Loucy (cell line): ENCODE measurements at regions not wholly inside any gene's neighbourhood (a gene's known extent, or its start where the extent isn't known, plus 50 kb on each side); places are given as distances from the start of the nearest gene placed in this dataset.

Experiments used
- H2AFZ ChIP-seq: fragments of 200-600 bp; sonication (generic); 2 replicates; pipeline ENCODE4 v1.6.0; 2016; ENCODE audit warnings: antibody characterized with exemption, mild to moderate bottlenecking, low read length, moderate library complexity
- H3F3A ChIP-seq: fragments of 200-600 bp; 2 replicates; pipeline ENCODE4 v1.6.0; 2016; ENCODE audit warnings: antibody characterized with exemption, low read depth, mild to moderate bottlenecking
- H3K27me3 ChIP-seq: fragments of 200-600 bp; sonication (generic); 2 replicates; pipeline ENCODE4 v1.6.1; 2014; ENCODE audit warnings: low read length, mild to moderate bottlenecking; ENCODE audit not compliant: insufficient read depth, poor library complexity, severe bottlenecking
- H3K36me3 ChIP-seq: fragments of 200-600 bp; sonication (generic); 2 replicates; pipeline ENCODE4 v1.6.1; 2016; ENCODE audit warnings: low read length; ENCODE audit not compliant: insufficient read depth
- H3K4me1 ChIP-seq: fragments of 200-600 bp; sonication (generic); 2 replicates; pipeline ENCODE4 v1.5.1; 2014; ENCODE audit warnings: low read length, mild to moderate bottlenecking; ENCODE audit not compliant: insufficient read depth, poor library complexity, severe bottlenecking
- H3K4me2 ChIP-seq: fragments of 200-600 bp; sonication (generic); 2 replicates; pipeline ENCODE4 v1.6.0; 2014; ENCODE audit warnings: antibody characterized with exemption, low read length, low read depth, mild to moderate bottlenecking; ENCODE audit not compliant: poor library complexity, severe bottlenecking
- H3K4me3 ChIP-seq: fragments of 200-600 bp; sonication (generic); 2 replicates; pipeline ENCODE4 v1.5.1; 2014; ENCODE audit warnings: low read length, mild to moderate bottlenecking, mixed read lengths; ENCODE audit not compliant: poor library complexity, severe bottlenecking
- H3K79me2 ChIP-seq: fragments of 200-600 bp; sonication (generic); 2 replicates; pipeline ENCODE4 v1.6.1; 2014; ENCODE audit warnings: low read length; ENCODE audit not compliant: insufficient read depth
- H3K9ac ChIP-seq: fragments of 200-600 bp; sonication (generic); 2 replicates; pipeline ENCODE4 v1.6.0; 2014; ENCODE audit warnings: mild to moderate bottlenecking, low read depth, low read length, moderate library complexity; ENCODE audit not compliant: poor library complexity, severe bottlenecking
- H3K9me2 ChIP-seq: fragments of 200-600 bp; sonication (generic); replicated peaks from 2 replicates; pipeline ENCODE4 v1.6.1; 2016; ENCODE audit warnings: low read depth, low read length, mixed read lengths
- H3K9me3 ChIP-seq: fragments of 200-600 bp; sonication (generic); 2 replicates; pipeline ENCODE4 v1.6.1; 2014; ENCODE audit warnings: mild to moderate bottlenecking, antibody characterized with exemption, low read length, low read depth; ENCODE audit not compliant: insufficient read depth
- H4K20me1 ChIP-seq: fragments of 200-600 bp; sonication (generic); 2 replicates; pipeline ENCODE4 v1.6.0; 2014; ENCODE audit warnings: antibody characterized with exemption, low read length, mild to moderate bottlenecking; ENCODE audit not compliant: insufficient read depth, poor library complexity, severe bottlenecking
- EZH2phosphoT487 ChIP-seq: fragments of 200-600 bp; IDR thresholded peaks from 2 replicates; pipeline ENCODE4 v1.6.1; 2018; ENCODE audit warnings: antibody characterized with exemption, mild to moderate bottlenecking, moderate library complexity, borderline replicate concordance
- TF ChIP-seq, protein P1 (sequence below): fragments of 200-600 bp; sonication (generic); conservative IDR thresholded peaks from 2 replicates; pipeline ENCODE4 v1.5.1; 2014; ENCODE audit warnings: mild to moderate bottlenecking, antibody characterized with exemption, low read length

DNA sequence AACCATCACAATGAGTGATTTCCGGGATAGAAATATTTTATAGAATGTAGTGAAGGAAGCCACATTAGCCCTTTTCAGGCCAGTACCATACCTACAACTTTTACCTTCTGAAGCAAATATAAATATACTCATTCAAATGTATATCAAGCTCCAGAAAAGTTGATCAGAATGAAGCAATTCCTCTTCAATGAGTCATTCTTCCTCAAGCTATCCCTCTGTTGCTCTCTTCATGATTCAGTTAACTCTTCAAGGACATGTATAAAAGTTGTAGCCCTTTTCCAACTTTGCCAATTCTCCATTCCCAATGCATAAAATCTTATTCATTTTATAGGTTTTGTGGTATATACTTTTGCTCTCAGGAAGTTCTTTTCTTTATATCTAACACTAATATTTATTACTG lies 242.1 kb upstream of the RGPD4 start:
- Histone ChIP-seq H3F3A (no peaks in the 10 kb centered on the region), H3K4me2 (no peak overlapping the region), H3K27me3 (no peaks in the 10 kb centered on the region), H3K36me3 (no peaks in the 10 kb centered on the region), H3K4me3 (no peak overlapping the region), H3K9me2 (no peaks in the 10 kb centered on the region), H3K4me1 (peaks cover 6% of the 10 kb centered on the region), H2AFZ (no peak overlapping the region), H4K20me1 (no peaks in the 10 kb centered on the region), H3K9ac (no peak overlapping the region), H3K9me3 (no peaks in the 10 kb centered on the region), H3K79me2 (no peaks in the 10 kb centered on the region)
- TF ChIP-seq, protein P1, sequence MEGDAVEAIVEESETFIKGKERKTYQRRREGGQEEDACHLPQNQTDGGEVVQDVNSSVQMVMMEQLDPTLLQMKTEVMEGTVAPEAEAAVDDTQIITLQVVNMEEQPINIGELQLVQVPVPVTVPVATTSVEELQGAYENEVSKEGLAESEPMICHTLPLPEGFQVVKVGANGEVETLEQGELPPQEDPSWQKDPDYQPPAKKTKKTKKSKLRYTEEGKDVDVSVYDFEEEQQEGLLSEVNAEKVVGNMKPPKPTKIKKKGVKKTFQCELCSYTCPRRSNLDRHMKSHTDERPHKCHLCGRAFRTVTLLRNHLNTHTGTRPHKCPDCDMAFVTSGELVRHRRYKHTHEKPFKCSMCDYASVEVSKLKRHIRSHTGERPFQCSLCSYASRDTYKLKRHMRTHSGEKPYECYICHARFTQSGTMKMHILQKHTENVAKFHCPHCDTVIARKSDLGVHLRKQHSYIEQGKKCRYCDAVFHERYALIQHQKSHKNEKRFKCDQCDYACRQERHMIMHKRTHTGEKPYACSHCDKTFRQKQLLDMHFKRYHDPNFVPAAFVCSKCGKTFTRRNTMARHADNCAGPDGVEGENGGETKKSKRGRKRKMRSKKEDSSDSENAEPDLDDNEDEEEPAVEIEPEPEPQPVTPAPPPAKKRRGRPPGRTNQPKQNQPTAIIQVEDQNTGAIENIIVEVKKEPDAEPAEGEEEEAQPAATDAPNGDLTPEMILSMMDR = no peak
- no peak for TF ChIP-seq EZH2phosphoT487

DNA sequence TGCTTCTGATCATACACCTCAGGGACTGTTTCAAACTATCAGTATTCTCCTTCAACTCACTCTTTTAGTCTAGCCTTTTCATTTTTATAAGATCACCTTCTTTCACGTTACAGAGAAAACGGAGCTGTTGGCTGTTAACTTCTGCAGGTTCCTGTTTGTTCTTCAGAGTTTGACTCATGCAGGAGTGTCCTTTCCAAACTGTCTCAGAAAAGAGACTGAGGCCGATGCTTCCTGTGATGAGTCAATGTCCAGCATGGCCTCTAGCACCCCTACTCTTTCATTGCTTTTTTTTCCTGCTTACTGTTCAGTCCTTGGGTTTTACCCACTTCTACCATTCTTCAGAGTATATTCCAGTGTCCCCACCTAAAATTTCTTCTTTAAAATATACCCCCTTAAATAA lies 240.8 kb upstream of the RGPD4 start:
- Histone ChIP-seq H3K79me2 (no peaks in the 10 kb centered on the region), H3K27me3 (no peaks in the 10 kb centered on the region), H3K9ac (no peak overlapping the region), H4K20me1 (no peaks in the 10 kb centered on the region), H3F3A (no peaks in the 10 kb centered on the region), H2AFZ (no peak overlapping the region), H3K9me2 (no peaks in the 10 kb centered on the region), H3K4me3 (no peak overlapping the region), H3K9me3 (no peaks in the 10 kb centered on the region), H3K4me1 (peaks cover 6% of the 10 kb centered on the region), H3K4me2 (no peak overlapping the region), H3K36me3 (no peaks in the 10 kb centered on the region)
- TF ChIP-seq EZH2phosphoT487 = no peak
- TF ChIP-seq, protein P1 = no peak

GRCh38 chr2:107588181-107588580 lies 238.5 kb upstream of the RGPD4 start:
- Histone ChIP-seq H3K4me2 (no peak overlapping the region), H3K4me1 (peaks cover 6% of the 10 kb centered on the region), H3K4me3 (no peak overlapping the region), H3K9ac (no peak overlapping the region), H2AFZ (no peak overlapping the region), H3K9me3 (no peaks in the 10 kb centered on the region), H4K20me1 (no peaks in the 10 kb centered on the region), H3K36me3 (no peaks in the 10 kb centered on the region), H3F3A (no peaks in the 10 kb centered on the region), H3K9me2 (no peaks in the 10 kb centered on the region), H3K27me3 (no peaks in the 10 kb centered on the region), H3K79me2 (no peaks in the 10 kb centered on the region)
- TF ChIP-seq EZH2phosphoT487 = no peak
- TF ChIP-seq, protein P1 = no peak
